OCI-LY1 (cell line): ENCODE measurements at regions not wholly inside any gene's neighbourhood (a gene's known extent, or its start where the extent isn't known, plus 50 kb on each side); places are given as distances from the start of the nearest gene placed in this dataset.

Experiments used
- H2AFZ ChIP-seq: fragments of 200-600 bp; sonication (generic), shearing (Covaris generic); 2 replicates; pipeline ENCODE4 v1.6.0; 2014; ENCODE audit warnings: antibody characterized with exemption, mild to moderate bottlenecking, low read length
- H3F3A ChIP-seq: fragments of 200-600 bp; sonication (generic), shearing (Covaris generic); 2 replicates; pipeline ENCODE4 v1.6.0; 2014; ENCODE audit warnings: mild to moderate bottlenecking, antibody characterized with exemption, low read length, moderate library complexity; ENCODE audit not compliant: insufficient read depth
- H3K27ac ChIP-seq: fragments of 200-600 bp; sonication (generic); 2 replicates; pipeline ENCODE4 v1.5.1; 2014; ENCODE audit warnings: low read length, mixed run types, mild to moderate bottlenecking, low read depth; ENCODE audit not compliant: poor library complexity, severe bottlenecking
- H3K27me3 ChIP-seq: fragments of 200-600 bp; sonication (generic); 2 replicates; pipeline ENCODE4 v1.6.0; 2014; ENCODE audit warnings: antibody characterized with exemption, mild to moderate bottlenecking, low read length, moderate library complexity; ENCODE audit not compliant: insufficient read depth
- H3K36me3 ChIP-seq: fragments of 200-600 bp; sonication (generic); 2 replicates; pipeline ENCODE4 v1.6.1; 2014; ENCODE audit warnings: mild to moderate bottlenecking, antibody characterized with exemption, low read length, moderate library complexity, mixed read lengths; ENCODE audit not compliant: insufficient read depth
- H3K4me1 ChIP-seq: fragments of 200-600 bp; sonication (generic); 2 replicates; pipeline ENCODE4 v1.5.1; 2014; ENCODE audit warnings: mild to moderate bottlenecking, low read length, moderate library complexity; ENCODE audit not compliant: insufficient read depth, severe bottlenecking
- H3K4me2 ChIP-seq: fragments of 200-600 bp; sonication (generic), shearing (Covaris generic); 2 replicates; pipeline ENCODE4 v1.6.1; 2014; ENCODE audit warnings: low read length
- H3K4me3 ChIP-seq: fragments of 200-600 bp; sonication (generic); 2 replicates; pipeline ENCODE4 v1.5.1; 2014; ENCODE audit warnings: low read length, low read depth, mild to moderate bottlenecking, mixed read lengths; ENCODE audit not compliant: poor library complexity, severe bottlenecking
- H3K79me2 ChIP-seq: fragments of 200-600 bp; shearing (Covaris generic); 2 replicates; pipeline ENCODE4 v1.6.1; 2016; ENCODE audit warnings: mixed run types, low read length, mixed read lengths; ENCODE audit not compliant: insufficient read depth
- H3K9ac ChIP-seq: fragments of 200-600 bp; sonication (generic), shearing (Covaris generic); 2 replicates; pipeline ENCODE4 v1.6.1; 2014; ENCODE audit warnings: mild to moderate bottlenecking, low read length, mixed read lengths
- H3K9me2 ChIP-seq: fragments of 200-600 bp; sonication (generic), shearing (Covaris generic); 2 replicates; pipeline ENCODE4 v1.6.1; 2014; ENCODE audit warnings: low read depth, mild to moderate bottlenecking, low read length, mixed read lengths
- H3K9me3 ChIP-seq: fragments of 200-600 bp; shearing (Covaris generic); 2 replicates; pipeline ENCODE4 v1.6.1; 2014; ENCODE audit warnings: low read length, mixed read lengths
- H4K20me1 ChIP-seq: fragments of 200-600 bp; sonication (generic), shearing (Covaris generic); 2 replicates; pipeline ENCODE4 v1.6.0; 2016; ENCODE audit warnings: mild to moderate bottlenecking, low read length; ENCODE audit not compliant: insufficient read depth
- EZH2 ChIP-seq: fragments of 200-600 bp; sonication (generic), shearing (Covaris generic); IDR thresholded peaks from 2 replicates; pipeline ENCODE4 v1.8.0; 2017; ENCODE audit warnings: borderline replicate concordance, mixed run types, mild to moderate bottlenecking, antibody characterized with exemption, low read length, moderate library complexity, mixed read lengths
- TF ChIP-seq, protein P1 (sequence below): fragments of 200-600 bp; sonication (generic), shearing (Covaris generic); IDR thresholded peaks from 2 replicates; pipeline ENCODE4 v1.5.1; 2017; ENCODE audit warnings: mild to moderate bottlenecking, antibody characterized with exemption, low read length, moderate library complexity, mixed read lengths

DNA sequence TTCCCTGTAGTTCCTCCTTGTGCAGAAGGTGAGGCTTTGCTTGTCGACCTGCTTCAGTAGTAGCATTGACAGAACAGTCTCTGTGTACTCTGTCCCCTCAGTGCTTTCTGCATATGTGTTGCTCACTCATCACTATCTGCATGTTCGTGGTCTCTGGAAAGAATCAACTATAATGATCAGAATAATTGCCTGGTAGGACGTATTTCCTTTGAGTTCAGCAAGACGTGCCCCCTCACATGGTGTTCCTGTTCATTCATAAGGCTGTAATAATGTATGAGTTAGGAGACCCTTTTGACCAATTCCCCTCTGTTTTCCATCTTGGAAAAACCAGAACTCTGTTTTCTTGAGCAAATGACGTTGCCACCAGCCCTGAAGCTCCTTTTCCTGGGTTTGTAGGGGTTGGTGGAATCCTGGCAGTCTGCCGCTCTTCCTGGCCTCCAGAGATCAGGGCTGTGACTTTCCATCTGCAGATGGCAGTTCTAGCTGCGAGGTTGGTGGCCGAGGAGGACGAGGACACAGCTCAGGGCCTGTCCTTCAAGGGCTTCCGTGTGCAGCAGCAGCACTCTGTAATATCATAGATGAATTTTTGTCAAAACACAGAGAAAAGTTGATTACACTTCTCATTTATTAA lies 61.9 kb downstream of the EXOSC2 start:
- Histone ChIP-seq H3K9ac (no peak overlapping the region), H3K36me3 (no peaks in the 10 kb centered on the region), H3K4me1 (no peaks in the 10 kb centered on the region), H3K9me3 (no peaks in the 10 kb centered on the region), H3F3A (no peaks in the 10 kb centered on the region; the same call in 1 of the 2 replicates), H3K27ac (no peak overlapping the region), H3K4me2 (no peak overlapping the region), H3K27me3 (no peaks in the 10 kb centered on the region), H3K9me2 (no peaks in the 10 kb centered on the region), H3K4me3 (no peak overlapping the region), H2AFZ (no peak overlapping the region), H4K20me1 (peaks cover 3% of the 10 kb centered on the region; the same call in 1 of the 2 replicates), H3K79me2 (no peaks in the 10 kb centered on the region)
- no peak for TF ChIP-seq EZH2
- TF ChIP-seq, protein P1, sequence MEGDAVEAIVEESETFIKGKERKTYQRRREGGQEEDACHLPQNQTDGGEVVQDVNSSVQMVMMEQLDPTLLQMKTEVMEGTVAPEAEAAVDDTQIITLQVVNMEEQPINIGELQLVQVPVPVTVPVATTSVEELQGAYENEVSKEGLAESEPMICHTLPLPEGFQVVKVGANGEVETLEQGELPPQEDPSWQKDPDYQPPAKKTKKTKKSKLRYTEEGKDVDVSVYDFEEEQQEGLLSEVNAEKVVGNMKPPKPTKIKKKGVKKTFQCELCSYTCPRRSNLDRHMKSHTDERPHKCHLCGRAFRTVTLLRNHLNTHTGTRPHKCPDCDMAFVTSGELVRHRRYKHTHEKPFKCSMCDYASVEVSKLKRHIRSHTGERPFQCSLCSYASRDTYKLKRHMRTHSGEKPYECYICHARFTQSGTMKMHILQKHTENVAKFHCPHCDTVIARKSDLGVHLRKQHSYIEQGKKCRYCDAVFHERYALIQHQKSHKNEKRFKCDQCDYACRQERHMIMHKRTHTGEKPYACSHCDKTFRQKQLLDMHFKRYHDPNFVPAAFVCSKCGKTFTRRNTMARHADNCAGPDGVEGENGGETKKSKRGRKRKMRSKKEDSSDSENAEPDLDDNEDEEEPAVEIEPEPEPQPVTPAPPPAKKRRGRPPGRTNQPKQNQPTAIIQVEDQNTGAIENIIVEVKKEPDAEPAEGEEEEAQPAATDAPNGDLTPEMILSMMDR, result no peak

DNA sequence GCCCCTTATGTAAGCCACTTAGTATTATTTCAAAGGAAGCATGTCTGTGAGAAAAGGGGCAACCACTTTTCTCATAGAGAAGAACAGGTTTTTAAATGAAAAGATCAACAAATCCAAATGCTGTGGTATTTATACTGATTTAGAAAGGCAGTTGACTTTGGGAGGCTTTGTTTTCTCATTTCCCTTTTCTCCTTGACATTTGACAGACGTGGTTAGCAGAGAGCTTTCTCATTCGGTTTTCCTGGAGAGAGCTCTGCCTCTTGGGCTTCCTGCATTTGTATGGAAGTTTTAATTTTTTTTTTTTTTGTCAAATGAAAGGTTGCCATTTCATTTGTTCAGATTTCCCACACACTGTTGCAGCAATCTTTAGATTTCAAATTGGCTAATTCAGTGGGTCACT lies 62.5 kb downstream of the EXOSC2 start:
- Histone ChIP-seq H3K9ac (no peak overlapping the region), H3K27me3 (no peaks in the 10 kb centered on the region), H3K4me2 (no peak overlapping the region), H2AFZ (no peak overlapping the region), H4K20me1 (peaks cover 3% of the 10 kb centered on the region; the same call in 1 of the 2 replicates), H3K9me2 (no peaks in the 10 kb centered on the region), H3K4me3 (no peak overlapping the region), H3K36me3 (no peaks in the 10 kb centered on the region), H3K79me2 (no peaks in the 10 kb centered on the region), H3K27ac (no peak overlapping the region), H3K4me1 (no peaks in the 10 kb centered on the region), H3K9me3 (no peaks in the 10 kb centered on the region), H3F3A (no peaks in the 10 kb centered on the region; the same call in 1 of the 2 replicates)
- no peak for TF ChIP-seq EZH2
- TF ChIP-seq, protein P1, result no peak

DNA sequence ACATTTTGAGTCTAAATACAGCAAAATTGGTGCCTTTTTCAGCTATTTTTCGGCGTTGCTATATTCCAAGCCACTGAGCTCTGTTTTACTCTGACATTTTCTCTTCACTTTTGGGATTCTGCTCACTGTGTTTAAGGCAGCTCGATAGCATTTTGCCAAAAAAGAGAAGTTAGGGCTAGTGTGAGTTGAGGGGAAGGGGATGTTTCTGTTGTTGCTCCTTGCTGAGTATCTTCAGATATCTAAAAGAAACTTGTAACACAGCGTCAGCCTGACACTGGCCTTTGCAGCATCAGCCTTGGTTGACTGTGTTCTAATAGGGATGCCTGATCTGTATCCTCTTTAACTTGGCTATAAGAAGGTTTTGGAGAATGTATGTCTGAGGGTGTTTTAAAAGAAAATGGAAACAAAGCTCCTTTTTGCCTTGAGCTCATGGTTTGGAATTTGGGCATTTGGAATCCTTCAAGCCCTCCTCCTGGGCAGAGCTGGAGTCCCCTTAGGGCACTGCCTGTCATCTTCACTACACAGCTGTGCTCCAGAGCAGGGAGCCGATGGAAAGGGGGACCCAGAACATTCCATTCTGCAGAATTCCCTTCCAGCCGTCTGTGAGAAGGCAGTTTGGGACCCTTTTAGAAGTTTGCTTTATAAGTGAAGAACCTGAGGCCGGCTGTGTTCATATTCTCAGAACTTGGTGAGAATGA lies 63.0 kb downstream of the EXOSC2 start:
- Histone ChIP-seq H4K20me1 (peaks cover 3% of the 10 kb centered on the region; the same call in 1 of the 2 replicates), H3K27me3 (no peaks in the 10 kb centered on the region), H3F3A (no peaks in the 10 kb centered on the region; the same call in 1 of the 2 replicates), H3K27ac (no peak overlapping the region), H3K4me3 (no peak overlapping the region), H3K4me2 (no peak overlapping the region), H2AFZ (no peak overlapping the region), H3K9me2 (no peaks in the 10 kb centered on the region), H3K36me3 (no peaks in the 10 kb centered on the region), H3K9me3 (no peaks in the 10 kb centered on the region), H3K9ac (no peak overlapping the region), H3K4me1 (no peaks in the 10 kb centered on the region), H3K79me2 (no peaks in the 10 kb centered on the region)
- TF ChIP-seq EZH2, result no peak
- TF ChIP-seq, protein P1, result no peak
